Suprapubic skin (tissue), 4 donors: ENCODE measurements at regions not wholly inside any gene's neighbourhood (a gene's known extent, or its start where the extent isn't known, plus 50 kb on each side); places are given as distances from the start of the nearest gene placed in this dataset.

Experiments
- DNase-seq, 2 donors: peaks; one replicate each; pipeline ENCODE4 v3.0.0-alpha.2; 2019; ENCODE audit warnings: low spot score in 2 of 2
- H3K27ac ChIP-seq: fragments of 200-600 bp; sonication (generic); one replicate; pipeline ENCODE4 v1.5.1; 2019
- H3K27me3 ChIP-seq: fragments of 200-600 bp; sonication (generic); one replicate; pipeline ENCODE4 v1.5.1; 2019
- H3K36me3 ChIP-seq: fragments of 200-600 bp; sonication (generic); one replicate; pipeline ENCODE4 v1.5.1; 2019
- H3K4me1 ChIP-seq: fragments of 200-600 bp; sonication (generic); one replicate; pipeline ENCODE4 v1.5.1; 2019
- H3K4me3 ChIP-seq: fragments of 200-600 bp; sonication (generic); one replicate; pipeline ENCODE4 v1.5.1; 2019; ENCODE audit warnings: mild to moderate bottlenecking
- H3K9me3 ChIP-seq: fragments of 200-600 bp; sonication (generic); one replicate; pipeline ENCODE4 v1.5.1; 2019
- CTCF ChIP-seq, 2 donors: fragments of 200-600 bp in 1 of 2; fragments of 450-650 bp in 1 of 2; sonication (generic) in 1 of 2; IDR thresholded peaks; one replicate each; pipeline ENCODE4 v1.5.1; 2016 to 2019; ENCODE audit warnings: antibody characterized with exemption in 2 of 2, mild to moderate bottlenecking in 1 of 2, moderate library complexity in 1 of 2
- EP300 ChIP-seq: sonication (generic); formaldehyde crosslinking; IDR thresholded peaks from one replicate; pipeline ENCODE4 v1.6.1; 2017; ENCODE audit warnings: antibody characterized with exemption
- POLR2A ChIP-seq, 2 donors: fragments of 450-650 bp; IDR thresholded peaks; one replicate each; pipeline ENCODE4 v1.6.1; 2017; ENCODE audit warnings: antibody characterized with exemption in 2 of 2, mild to moderate bottlenecking in 2 of 2, moderate library complexity in 2 of 2
- POLR2AphosphoS5 ChIP-seq, 3 donors: sonication (generic); formaldehyde crosslinking; IDR thresholded peaks; one replicate each; pipeline ENCODE4 v1.6.1; 2017; ENCODE audit warnings: antibody characterized with exemption in 3 of 3
- WGBS: methylation state at CpG from one replicate; pipeline ENCODE4 v1.1.5; 2018; 5-methylcytosine and 5-hydroxymethylcytosine counted together

- DNase-seq = no peak
- Histone ChIP-seq H3K4me3 (no peak overlapping the region), H3K4me1 (no peaks in the 10 kb centered on the region), H3K36me3 (no peaks in the 10 kb centered on the region), H3K27me3 (peaks cover 12% of the 10 kb centered on the region), H3K9me3 (no peaks in the 10 kb centered on the region), H3K27ac (no peak overlapping the region)
- 89% methylated on average over 26 of the region's 37 CpGs for WGBS
- no peak for TF ChIP-seq POLR2AphosphoS5 (IDR thresholded peaks at IDR 0.05)
- TF ChIP-seq POLR2A (IDR thresholded peaks at IDR 0.05) = no peak
- no peak for TF ChIP-seq EP300
- TF ChIP-seq CTCF (IDR thresholded peaks at IDR 0.05) = no peak
These were observed 262.4 kb upstream of the SALL3 start for GRCh38 chr18:78717051-78717765.

GRCh38 chr18:78717766-78718150, 261.9 kb upstream of the SALL3 start:
- Histone ChIP-seq H3K36me3 (no peaks in the 10 kb centered on the region), H3K4me3 (no peak overlapping the region), H3K4me1 (no peaks in the 10 kb centered on the region), H3K27ac (no peak overlapping the region), H3K27me3 (peaks cover 12% of the 10 kb centered on the region), H3K9me3 (no peaks in the 10 kb centered on the region)
- DNase-seq = no peak
- 100% methylated on average over 1 of the region's 6 CpGs for WGBS
- TF ChIP-seq EP300 (no peak), POLR2AphosphoS5 (IDR thresholded peaks at IDR 0.05) (no peak), CTCF (IDR thresholded peaks at IDR 0.05) (no peak)

GRCh38 chr18:78719821-78720220, 259.8 kb upstream of the SALL3 start:
- H3K9me3 ChIP-seq = no peaks in the 10 kb centered on the region
- no peak for TF ChIP-seq POLR2A (IDR thresholded peaks at IDR 0.05)
- TF ChIP-seq POLR2AphosphoS5 (IDR thresholded peaks at IDR 0.05) = no peak
- no peak for TF ChIP-seq EP300
- TF ChIP-seq CTCF (IDR thresholded peaks at IDR 0.05) = no peak
- H3K4me1 ChIP-seq = no peaks in the 10 kb centered on the region
- no peaks in the 10 kb centered on the region for H3K36me3 ChIP-seq
- H3K27ac ChIP-seq = no peak overlapping the region
- peaks cover 23% of the 10 kb centered on the region for H3K27me3 ChIP-seq
- WGBS = 95% methylated on average over 11 of the region's 11 CpGs
- H3K4me3 ChIP-seq = no peak overlapping the region
- no peak for DNase-seq

- peak in 1 of 2 donors; percentile 73 for DNase-seq
- no peak for TF ChIP-seq EP300
- TF ChIP-seq POLR2A (IDR thresholded peaks at IDR 0.05) = no peak
- TF ChIP-seq CTCF (IDR thresholded peaks at IDR 0.05) = no peak
- no peak for TF ChIP-seq POLR2AphosphoS5 (IDR thresholded peaks at IDR 0.05)
- H3K4me3 ChIP-seq = no peak overlapping the region
- no peaks in the 10 kb centered on the region for H3K36me3 ChIP-seq
- 83% methylated on average over 26 of the region's 33 CpGs for WGBS
- no peak overlapping the region for H3K27ac ChIP-seq
- H3K27me3 ChIP-seq = peaks cover 23% of the 10 kb centered on the region
- H3K9me3 ChIP-seq = no peaks in the 10 kb centered on the region
- H3K4me1 ChIP-seq = no peaks in the 10 kb centered on the region
These were observed 259.0 kb upstream of the SALL3 start for GRCh38 chr18:78720456-78721237.

- Histone ChIP-seq H3K9me3 (no peaks in the 10 kb centered on the region), H3K4me1 (no peaks in the 10 kb centered on the region), H3K27ac (no peak overlapping the region), H3K4me3 (no peak overlapping the region), H3K36me3 (no peaks in the 10 kb centered on the region), H3K27me3 (peaks cover 23% of the 10 kb centered on the region)
- peak in 1 of 2 donors; percentile 59 for DNase-seq
- TF ChIP-seq CTCF (IDR thresholded peaks at IDR 0.05) (no peak), POLR2A (IDR thresholded peaks at IDR 0.05) (no peak), POLR2AphosphoS5 (IDR thresholded peaks at IDR 0.05) (no peak), EP300 (no peak)
- 46% methylated on average over 17 of the region's 22 CpGs for WGBS
These were observed 258.3 kb upstream of the SALL3 start for GRCh38 chr18:78721238-78721875.
